Activated CD8-positive, alpha-beta T cell treated with anti-CD3 and anti-CD28 coated beads for 36 hours (primary cell): ENCODE measurements at regions not wholly inside any gene's neighbourhood (a gene's known extent, or its start where the extent isn't known, plus 50 kb on each side); places are given as distances from the start of the nearest gene placed in this dataset.

Source experiments
- ATAC-seq: fragments of 200-7000 bp; cut with Tn5 transposase; one replicate; pipeline ENCODE4 v1.10.0; 2021; ENCODE audit warnings: mild to moderate bottlenecking, moderate library complexity
- CTCF ChIA-PET: fragments of 350-600 bp; sonication (Branson Sonifier 250); formaldehyde crosslinking; loops from one replicate; lab custom pipeline; 2021; ENCODE audit warnings: antibody characterized with exemption; lab: Charles Lee
- POLR2A ChIA-PET: fragments of 350-600 bp; sonication (Branson Sonifier 250); formaldehyde crosslinking; loops from one replicate; lab custom pipeline; 2021; ENCODE audit warnings: antibody characterized with exemption; lab: Charles Lee
- DNase-seq: peaks from one replicate; pipeline ENCODE4 v3.0.0-alpha.2; 2020
- H3K27ac Mint-ChIP-seq: one replicate; pipeline ENCODE4 v1.8.0; 2021; ENCODE audit warnings: mild to moderate bottlenecking, mixed read lengths
- H3K27me3 Mint-ChIP-seq: one replicate; pipeline ENCODE4 v1.8.0; 2021; ENCODE audit warnings: mixed read lengths
- H3K36me3 Mint-ChIP-seq: one replicate; pipeline ENCODE4 v1.8.0; 2021; ENCODE audit warnings: low read depth, mixed read lengths
- H3K4me1 Mint-ChIP-seq: one replicate; pipeline ENCODE4 v1.8.0; 2021; ENCODE audit warnings: low read depth, mixed read lengths
- H3K4me3 Mint-ChIP-seq: one replicate; pipeline ENCODE4 v1.8.0; 2021; ENCODE audit warnings: mild to moderate bottlenecking, moderate library complexity, mixed read lengths
- H3K9me3 Mint-ChIP-seq: one replicate; pipeline ENCODE4 v1.8.0; 2021; ENCODE audit warnings: mixed read lengths
- CTCF ChIP-seq: fragments of 200-600 bp; IDR thresholded peaks from one replicate; pipeline ENCODE4 v1.8.0; 2022; ENCODE audit warnings: antibody characterized with exemption, mild to moderate bottlenecking
- intact Hi-C: fragments of 100-400 bp; cut with micrococcal nuclease; formaldehyde crosslinking; loops from one replicate; pipeline ENCODE4 v1.10.0; 2022

GRCh38 chr12:98048326-98048725 is 467.1 kb upstream of the TMPO start:
- Mint-ChIP-seq H3K4me1 (no peaks in the 10 kb centered on the region), H3K36me3 (no peaks in the 10 kb centered on the region), H3K4me3 (no peak overlapping the region), H3K27ac (no peak overlapping the region), H3K27me3 (no peaks in the 10 kb centered on the region), H3K9me3 (no peaks in the 10 kb centered on the region)
- ATAC-seq (no peak), DNase-seq (no peak)
- ChIA-PET POLR2A (interaction anchor here (0.7 kb wide), 1 partner anchor 1297 kb away, joined by 3 read pairs; no protein-coding TSS in a partner anchor), CTCF (no interaction called here)
- intact Hi-C loops, result no loop called here
- no peak for TF ChIP-seq CTCF

- no peaks in the 10 kb centered on the region for H3K4me1 Mint-ChIP-seq
- no peak for TF ChIP-seq CTCF
Measured at GRCh38 chr12:98053202-98053601, 462.2 kb upstream of the TMPO start.

GRCh38 chr12:98057701-98058100 is 457.7 kb upstream of the TMPO start:
- no peaks in the 10 kb centered on the region for H3K27me3 Mint-ChIP-seq
- POLR2A ChIA-PET, result no interaction called here
- intact Hi-C loops, result no loop called here
- DNase-seq, result no peak
- TF ChIP-seq CTCF, result no peak
- no peaks in the 10 kb centered on the region for H3K4me1 Mint-ChIP-seq
- no peak overlapping the region for H3K27ac Mint-ChIP-seq
- no peak for ATAC-seq
- H3K9me3 Mint-ChIP-seq, result no peaks in the 10 kb centered on the region
- no peak overlapping the region for H3K4me3 Mint-ChIP-seq
- no peaks in the 10 kb centered on the region for H3K36me3 Mint-ChIP-seq
- CTCF ChIA-PET, result no interaction called here

More at GRCh38 chr12:98053202-98053601, 462.2 kb upstream of the TMPO start:
- intact Hi-C loops, result no loop called here
- no peak overlapping the region for H3K4me3 Mint-ChIP-seq
- no peaks in the 10 kb centered on the region for H3K36me3 Mint-ChIP-seq
- no peaks in the 10 kb centered on the region for H3K9me3 Mint-ChIP-seq
- no peaks in the 10 kb centered on the region for H3K27me3 Mint-ChIP-seq
- ChIA-PET CTCF (interaction anchor here (0.7 kb wide), 1 partner anchor 536 kb away, joined by 3 read pairs; no protein-coding TSS in a partner anchor), POLR2A (no interaction called here)
- ATAC-seq (no peak), DNase-seq (no peak)
- H3K27ac Mint-ChIP-seq, result no peak overlapping the region

- no peak for DNase-seq
- Mint-ChIP-seq H3K27me3 (no peaks in the 10 kb centered on the region), H3K4me1 (no peaks in the 10 kb centered on the region), H3K9me3 (no peaks in the 10 kb centered on the region), H3K36me3 (no peaks in the 10 kb centered on the region), H3K4me3 (no peak overlapping the region), H3K27ac (no peak overlapping the region)
- ChIA-PET CTCF (no interaction called here), POLR2A (no interaction called here)
- no peak for TF ChIP-seq CTCF
- no peak for ATAC-seq
- intact Hi-C loops, result no loop called here
Measured at GRCh38 chr12:98058213-98058612, 457.2 kb upstream of the TMPO start.

GRCh38 chr12:98058838-98059237 is 456.6 kb upstream of the TMPO start:
- ChIA-PET POLR2A (no interaction called here), CTCF (no interaction called here)
- no peak for ATAC-seq
- Mint-ChIP-seq H3K9me3 (no peaks in the 10 kb centered on the region), H3K27ac (no peak overlapping the region), H3K36me3 (no peaks in the 10 kb centered on the region), H3K4me3 (no peak overlapping the region), H3K4me1 (no peaks in the 10 kb centered on the region), H3K27me3 (no peaks in the 10 kb centered on the region)
- TF ChIP-seq CTCF, result no peak
- intact Hi-C loops, result no loop called here
- DNase-seq, result no peak
